ENCODE measurements at regions not wholly inside any gene's neighbourhood (a gene's known extent, or its start where the extent isn't known, plus 50 kb on each side); places are given as distances from the start of the nearest gene placed in this dataset.

DNA sequence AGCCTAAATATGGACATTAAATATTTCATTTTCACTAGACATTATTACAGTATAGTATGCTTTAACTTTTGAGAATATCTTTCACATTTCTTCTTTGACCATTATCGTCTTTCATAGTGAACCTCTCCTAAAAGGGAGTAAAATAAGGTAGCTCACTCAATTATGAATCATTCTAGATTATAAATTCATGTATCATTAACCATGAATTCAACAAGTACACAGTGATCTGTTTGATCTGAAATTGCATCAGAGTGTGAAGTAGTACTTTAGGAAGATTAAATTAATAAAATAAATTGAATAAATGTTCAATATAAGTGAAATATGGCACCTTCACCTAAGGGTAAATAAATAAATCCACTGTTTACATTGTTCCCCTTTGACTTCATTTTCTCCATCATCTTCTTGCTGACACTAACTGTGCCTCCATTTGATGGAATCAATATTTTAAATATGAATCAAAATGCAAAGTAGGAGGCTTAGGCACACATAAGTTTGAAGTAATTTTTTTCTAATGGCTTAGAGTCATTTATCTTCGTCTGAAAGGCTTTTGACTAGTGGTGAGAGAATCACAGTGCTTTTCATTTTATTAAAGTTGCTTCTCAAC is 174.1 kb upstream of the MDFIC2 start:
- ATAC-seq (ENCODE audit: insufficient read depth, low FRiP score) (no peak), DNase-seq (no peak)
- no peak overlapping the region for H3K27ac ChIP-seq (ENCODE audit: low read depth in 1 of 2, low read length in 1 of 2)
- H3K4me1 ChIP-seq (ENCODE audit: control insufficient read depth in 5 of 5, insufficient read depth in 5 of 5, low read length in 5 of 5): no peaks in the 10 kb centered on the region
- 84 to 87% methylated on average over 2 of the region's 2 CpGs for WGBS, 2 donors
- no peak overlapping the region for H3K9ac ChIP-seq (ENCODE audit: insufficient read depth in 1 of 2, low read length in 2 of 2)
- H3K27me3 ChIP-seq (ENCODE audit: control insufficient read depth in 3 of 3, insufficient read depth in 3 of 3, low read length in 2 of 3): peaks cover 0 to 11% (median 5%) of the 10 kb centered on the region in 3 donors
- no peaks in the 10 kb centered on the region for H3K36me3 ChIP-seq (ENCODE audit: control insufficient read depth in 4 of 4, insufficient read depth in 4 of 4, low read length in 4 of 4)
- H3K9me3 ChIP-seq (ENCODE audit: control insufficient read depth in 4 of 4, insufficient read depth in 3 of 4, low read length in 3 of 4): peaks cover 0 to 2% (median 0%) of the 10 kb centered on the region in 4 donors
- TF ChIP-seq, protein P1, sequence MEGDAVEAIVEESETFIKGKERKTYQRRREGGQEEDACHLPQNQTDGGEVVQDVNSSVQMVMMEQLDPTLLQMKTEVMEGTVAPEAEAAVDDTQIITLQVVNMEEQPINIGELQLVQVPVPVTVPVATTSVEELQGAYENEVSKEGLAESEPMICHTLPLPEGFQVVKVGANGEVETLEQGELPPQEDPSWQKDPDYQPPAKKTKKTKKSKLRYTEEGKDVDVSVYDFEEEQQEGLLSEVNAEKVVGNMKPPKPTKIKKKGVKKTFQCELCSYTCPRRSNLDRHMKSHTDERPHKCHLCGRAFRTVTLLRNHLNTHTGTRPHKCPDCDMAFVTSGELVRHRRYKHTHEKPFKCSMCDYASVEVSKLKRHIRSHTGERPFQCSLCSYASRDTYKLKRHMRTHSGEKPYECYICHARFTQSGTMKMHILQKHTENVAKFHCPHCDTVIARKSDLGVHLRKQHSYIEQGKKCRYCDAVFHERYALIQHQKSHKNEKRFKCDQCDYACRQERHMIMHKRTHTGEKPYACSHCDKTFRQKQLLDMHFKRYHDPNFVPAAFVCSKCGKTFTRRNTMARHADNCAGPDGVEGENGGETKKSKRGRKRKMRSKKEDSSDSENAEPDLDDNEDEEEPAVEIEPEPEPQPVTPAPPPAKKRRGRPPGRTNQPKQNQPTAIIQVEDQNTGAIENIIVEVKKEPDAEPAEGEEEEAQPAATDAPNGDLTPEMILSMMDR (IDR thresholded peaks at IDR 0.05; ENCODE audit: control extremely low read depth, extremely low read depth): no peak
- no peak overlapping the region for H3K4me3 ChIP-seq

DNA sequence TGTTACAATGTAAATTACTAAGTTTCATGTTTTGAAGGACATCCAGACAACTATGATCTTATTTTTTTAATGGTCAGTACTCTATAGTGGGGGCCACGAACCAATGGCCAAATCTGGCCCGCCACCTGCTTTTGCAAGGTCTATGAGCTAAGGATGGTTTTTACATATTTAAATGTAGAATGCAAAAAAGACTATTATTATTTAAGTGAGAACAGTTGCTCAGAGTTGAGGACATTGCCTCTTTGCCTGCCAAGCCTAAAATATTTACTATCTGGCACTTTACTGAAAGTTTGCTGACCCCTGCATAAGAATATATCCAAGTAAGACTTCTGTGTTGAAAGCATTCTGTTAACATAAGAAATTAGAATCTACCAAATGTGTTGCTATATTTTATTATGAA is 163.7 kb upstream of the MDFIC2 start:
- Histone ChIP-seq H3K27ac (ENCODE audit: low read depth in 1 of 2, low read length in 1 of 2) (no peak overlapping the region), H3K4me1 (ENCODE audit: control insufficient read depth in 5 of 5, insufficient read depth in 5 of 5, low read length in 5 of 5) (no peaks in the 10 kb centered on the region), H3K36me3 (ENCODE audit: control insufficient read depth in 4 of 4, insufficient read depth in 4 of 4, low read length in 4 of 4) (no peaks in the 10 kb centered on the region), H3K9me3 (ENCODE audit: control insufficient read depth in 4 of 4, insufficient read depth in 3 of 4, low read length in 3 of 4) (peaks cover 0 to 3% (median 1%) of the 10 kb centered on the region in 4 donors), H3K4me3 (no peak overlapping the region), H3K27me3 (ENCODE audit: control insufficient read depth in 3 of 3, insufficient read depth in 3 of 3, low read length in 2 of 3) (no peaks in the 10 kb centered on the region), H3K9ac (ENCODE audit: insufficient read depth in 1 of 2, low read length in 2 of 2) (no peak overlapping the region)
- WGBS, 2 donors: 85 to 91% methylated on average over 2 of the region's 2 CpGs
- TF ChIP-seq, protein P1 (IDR thresholded peaks at IDR 0.05; ENCODE audit: control extremely low read depth, extremely low read depth): no peak
- ATAC-seq (ENCODE audit: insufficient read depth, low FRiP score) (no peak), DNase-seq (peak in 1 of 3 donors; percentile 7)

DNA sequence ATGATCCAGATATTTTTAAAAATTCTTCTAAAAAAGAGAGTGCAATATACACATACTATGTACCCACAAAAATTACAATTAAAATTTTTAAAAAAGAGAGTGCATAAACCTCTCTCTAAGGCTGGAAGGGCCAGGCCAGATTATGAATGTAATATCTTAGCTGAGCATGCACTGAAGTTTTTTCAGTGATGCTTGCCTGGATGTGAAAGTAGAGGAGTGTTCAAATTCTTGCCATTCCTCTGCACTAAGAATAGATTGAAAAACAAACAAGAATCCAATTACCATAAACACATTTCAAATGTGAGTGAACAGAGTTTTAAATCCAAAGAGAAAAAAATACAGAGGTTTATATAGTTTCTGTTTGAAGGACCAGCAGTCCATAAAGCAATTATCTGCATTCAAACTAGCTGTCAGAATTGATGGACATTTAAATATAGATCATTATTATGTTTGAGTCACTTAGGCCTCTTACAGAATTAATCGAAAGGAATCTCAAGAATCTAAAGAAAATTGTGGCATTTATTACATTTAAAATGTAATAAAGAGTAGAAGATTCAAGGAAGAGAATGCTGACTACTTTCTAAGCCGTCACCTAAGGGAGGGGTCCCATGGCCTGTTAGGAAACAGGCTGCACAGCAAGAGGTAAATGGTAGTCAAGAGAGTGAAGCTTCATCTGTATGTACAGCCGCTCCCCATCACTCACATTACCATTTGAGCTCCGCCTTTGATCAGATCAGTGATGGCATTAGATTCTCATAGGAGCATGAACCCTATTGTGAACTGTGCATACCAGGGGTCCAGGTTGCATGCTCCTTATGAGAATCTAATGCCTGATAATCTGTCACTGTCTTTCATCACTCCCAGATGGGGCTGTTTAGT is 159.3 kb upstream of the MDFIC2 start:
- H3K36me3 ChIP-seq (ENCODE audit: control insufficient read depth in 4 of 4, insufficient read depth in 4 of 4, low read length in 4 of 4): no peaks in the 10 kb centered on the region
- peaks cover 0 to 3% (median 1%) of the 10 kb centered on the region in 4 donors for H3K9me3 ChIP-seq (ENCODE audit: control insufficient read depth in 4 of 4, insufficient read depth in 3 of 4, low read length in 3 of 4)
- ATAC-seq (ENCODE audit: insufficient read depth, low FRiP score) (no peak), DNase-seq (no peak)
- TF ChIP-seq, protein P1 (IDR thresholded peaks at IDR 0.05; ENCODE audit: control extremely low read depth, extremely low read depth): no peak
- H3K27me3 ChIP-seq (ENCODE audit: control insufficient read depth in 3 of 3, insufficient read depth in 3 of 3, low read length in 2 of 3): peaks cover 0 to 2% (median 0%) of the 10 kb centered on the region in 3 donors
- no peak overlapping the region for H3K9ac ChIP-seq (ENCODE audit: insufficient read depth in 1 of 2, low read length in 2 of 2)
- H3K4me3 ChIP-seq: no peak overlapping the region
- H3K4me1 ChIP-seq (ENCODE audit: control insufficient read depth in 5 of 5, insufficient read depth in 5 of 5, low read length in 5 of 5): no peaks in the 10 kb centered on the region
- no peak overlapping the region for H3K27ac ChIP-seq (ENCODE audit: low read depth in 1 of 2, low read length in 1 of 2)
- WGBS, 2 donors: 81% methylated on average over 4 of the region's 4 CpGs

Data from lung (tissue), 11 donors.